HepG2 (cell line): ENCODE measurements at regions not wholly inside any gene's neighbourhood (a gene's known extent, or its start where the extent isn't known, plus 50 kb on each side); places are given as distances from the start of the nearest gene placed in this dataset.

ENCODE experiments used
- FOXP1 ChIP-seq, 2 experiments: fragments of 450-650 bp in 1 of 2; IDR thresholded peaks; 2 replicates each; pipeline ENCODE4 v1.6.1; 2017 to 2018; ENCODE audit warnings: antibody characterized with exemption in 1 of 2
- HIC2 ChIP-seq: sonication (generic); formaldehyde crosslinking; IDR thresholded peaks from 2 replicates; pipeline ENCODE4 v1.9.0; 2022; ENCODE audit warnings: low read depth, missing genetic modification reagents
- MAX ChIP-seq: IDR thresholded peaks from 2 replicates; pipeline ENCODE4 v1.6.1; 2012; ENCODE audit warnings: inconsistent platforms

DNA sequence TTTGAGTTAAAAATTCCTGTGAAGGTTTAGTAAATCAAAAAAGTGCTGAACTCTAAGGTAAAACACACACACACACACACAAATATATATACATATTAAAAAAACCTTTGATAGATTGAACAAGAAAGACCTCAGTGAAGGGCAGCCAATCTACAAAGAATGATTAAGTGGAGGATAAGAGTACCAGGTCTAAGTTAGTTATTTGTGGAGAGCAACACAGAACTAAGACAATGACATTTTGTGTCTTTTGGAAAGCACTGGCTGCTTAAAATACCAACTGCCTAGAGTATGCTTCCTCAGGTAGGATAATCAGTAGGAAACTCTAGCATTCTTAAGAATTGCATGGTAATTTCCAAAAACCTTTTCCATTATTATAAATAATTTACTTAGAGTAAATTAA lies 481.4 kb upstream of the SYT4 start:
- no peak for TF ChIP-seq MAX
- TF ChIP-seq FOXP1 (IDR thresholded peaks at IDR 0.05): no peak
- no peak for TF ChIP-seq FOXP1 (CRISPR knock-in tag; IDR thresholded peaks at IDR 0.05)
- TF ChIP-seq HIC2: no peak
